K562 (cell line): ENCODE measurements at regions not wholly inside any gene's neighbourhood (a gene's known extent, or its start where the extent isn't known, plus 50 kb on each side); places are given as distances from the start of the nearest gene placed in this dataset.

Experiments
- ATAC-seq: fragments of 200-7000 bp; cut with Tn5 transposase; 3 replicates; pipeline ENCODE4 v1.9.1; 2020; ENCODE audit warnings: moderate library complexity
- BruUV-seq: library from RNA; stranded (reverse); fragments of 400-500 nt; replicated peaks from 2 replicates; lab custom pipeline; 2021; lab: Mats Ljungman, UMichigan
- CTCF ChIA-PET: fragments of 300-600 bp; formaldehyde crosslinking; extraction: SDS; loops from one replicate; lab custom pipeline; 2021; ENCODE audit warnings: low intra/inter-chr PET ratio; lab: Yijun Ruan, JAX
- POLR2A ChIA-PET: fragments of 300-600, 350-650 bp; sonication (Branson Sonifier 250); formaldehyde crosslinking; extraction: SDS; loops from one replicate; lab custom pipeline; 2021; ENCODE audit warnings: antibody characterized with exemption, inconsistent platforms; lab: Yijun Ruan, JAX
- DNase-seq, 4 experiments: peaks; one replicate each; pipeline versions ENCODE4 v3.0.0 to v3.0.0-alpha.2; 2011 to 2018; ENCODE audit warnings: low spot score in 3 of 4, mixed read lengths in 3 of 4; ENCODE audit errors: extremely low read depth in 1 of 4
- FAIRE-seq: peaks from 2 replicates; lab custom pipeline; 2011; peaks lifted over from hg19 to GRCh38; lab: Jason Lieb, UNC
- H2AFZ ChIP-seq: 2 replicates; pipeline ENCODE4 v1.6.0; 2011; ENCODE audit warnings: low read depth, low read length, control low read depth, inconsistent platforms
- H3K27ac ChIP-seq: fragments of 200-600 bp; 3 replicates; pipeline ENCODE4 v1.8.0; 2011; ENCODE audit warnings: low read depth, mild to moderate bottlenecking, control low read depth, inconsistent platforms, low read length, moderate library complexity, mixed read lengths; ENCODE audit errors: extremely low read depth
- H3K27me3 ChIP-seq, 2 experiments: fragments of 300-600 bp in 1 of 2; 2 replicates in 1 of 2; 3 replicates in 1 of 2; pipeline versions ENCODE4 v1.6.0 to v1.8.0; 2011; ENCODE audit warnings: inconsistent platforms in 2 of 2, low read length in 2 of 2, mild to moderate bottlenecking in 1 of 2, mixed read lengths in 1 of 2, moderate library complexity in 1 of 2; ENCODE audit not compliant: control insufficient read depth in 2 of 2, insufficient read depth in 2 of 2
- H3K36me3 ChIP-seq: fragments of 300-600 bp; 3 replicates; pipeline ENCODE4 v1.8.0; 2011; ENCODE audit warnings: mild to moderate bottlenecking, low read length, inconsistent platforms; ENCODE audit not compliant: control insufficient read depth, insufficient read depth
- H3K4me1 ChIP-seq, 2 experiments: fragments of 200-600 bp in 1 of 2; replicated peaks in 1 of 2; 2 replicates in 1 of 2; 3 replicates in 1 of 2; pipeline versions ENCODE4 v1.5.1 to v1.8.0; 2011; ENCODE audit warnings: inconsistent platforms in 2 of 2, low read length in 2 of 2, mild to moderate bottlenecking in 1 of 2, mixed read lengths in 1 of 2, moderate library complexity in 1 of 2; ENCODE audit not compliant: control insufficient read depth in 2 of 2, insufficient read depth in 2 of 2
- H3K4me2 ChIP-seq: 2 replicates; pipeline ENCODE4 v1.6.1; 2011; ENCODE audit warnings: low read length, control low read depth, inconsistent platforms, mixed read lengths; ENCODE audit not compliant: insufficient read depth
- H3K4me3 ChIP-seq: fragments of 200-600 bp; sonication (generic), shearing (Covaris generic); 2 replicates; pipeline ENCODE4 v1.5.1; 2016; ENCODE audit warnings: control low read depth, inconsistent platforms
- H3K79me2 ChIP-seq: fragments of 200-600 bp; 3 replicates; pipeline ENCODE4 v1.8.0; 2011; ENCODE audit warnings: low read length, inconsistent platforms; ENCODE audit not compliant: control insufficient read depth, insufficient read depth
- H3K9ac ChIP-seq, 2 experiments: 2 replicates each; pipeline versions ENCODE4 v1.6.0 to v1.6.1; 2011; ENCODE audit warnings: low read depth in 2 of 2, low read length in 2 of 2, control low read depth in 1 of 2, inconsistent platforms in 1 of 2, mild to moderate bottlenecking in 1 of 2, mixed read lengths in 1 of 2; ENCODE audit not compliant: insufficient read depth in 1 of 2
- H3K9me1 ChIP-seq: one replicate; pipeline ENCODE4 v1.6.0; 2011; ENCODE audit warnings: inconsistent platforms, mild to moderate bottlenecking, low read length, moderate library complexity; ENCODE audit not compliant: control insufficient read depth, insufficient read depth
- H3K9me3 ChIP-seq: replicated peaks from 2 replicates; pipeline ENCODE4 v1.5.1; 2011; ENCODE audit warnings: low read depth, low read length, inconsistent platforms; ENCODE audit not compliant: control insufficient read depth, insufficient read depth
- H4K20me1 ChIP-seq: replicated peaks from 2 replicates; pipeline ENCODE4 v1.6.1; 2011; ENCODE audit warnings: low read length, inconsistent platforms, mixed read lengths; ENCODE audit not compliant: control insufficient read depth, insufficient read depth
- ATF1 ChIP-seq, 2 experiments: fragments of 450-650 bp in 1 of 2; IDR thresholded peaks; 2 replicates each; pipeline ENCODE4 v1.6.1; 2016; ENCODE audit warnings: missing compliant biosample characterization in 1 of 2, missing genetic modification characterization in 1 of 2
- CHD2 ChIP-seq: IDR thresholded peaks from 2 replicates; pipeline ENCODE4 v1.6.1; 2011; ENCODE audit warnings: low read depth, low read length
- CTBP1 ChIP-seq: fragments of 450-650 bp; IDR thresholded peaks from 2 replicates; pipeline ENCODE4 v1.6.1; 2016; ENCODE audit warnings: borderline replicate concordance
- E2F4 ChIP-seq: sonication (generic); formaldehyde crosslinking; IDR thresholded peaks from 2 replicates; pipeline ENCODE4 v1.8.0; 2022; ENCODE audit warnings: mild to moderate bottlenecking, low read depth, missing genetic modification reagents
- GTF2B ChIP-seq: IDR thresholded peaks from 2 replicates; pipeline ENCODE4 v1.6.1; 2011; ENCODE audit not compliant: insufficient read length; ENCODE audit errors: extremely low read depth
- HDAC2 ChIP-seq: fragments of 450-650 bp; IDR thresholded peaks from 2 replicates; pipeline ENCODE4 v1.6.1; 2016; ENCODE audit warnings: mild to moderate bottlenecking
- MCM5 ChIP-seq: fragments of 450-650 bp; IDR thresholded peaks from 2 replicates; pipeline ENCODE4 v1.6.1; 2016; ENCODE audit warnings: low read depth
- NCOA1 ChIP-seq: fragments of 450-650 bp; IDR thresholded peaks from 2 replicates; pipeline ENCODE4 v1.6.1; 2016; ENCODE audit warnings: low read depth
- NFYB ChIP-seq: IDR thresholded peaks from 2 replicates; pipeline ENCODE4 v1.6.1; 2011; ENCODE audit warnings: mild to moderate bottlenecking, moderate library complexity; ENCODE audit not compliant: insufficient read length; ENCODE audit errors: extremely low read depth
- NRF1 ChIP-seq, 2 experiments: fragments of 450-650 bp; IDR thresholded peaks in 1 of 2; conservative IDR thresholded peaks in 1 of 2; 2 replicates each; pipeline ENCODE4 v1.6.1; 2014; ENCODE audit warnings: mild to moderate bottlenecking in 2 of 2
- PTBP1 ChIP-seq: fragments of 200-400 bp; formaldehyde crosslinking; IDR thresholded peaks from 2 replicates; pipeline ENCODE4 v1.6.1; 2017; ENCODE audit warnings: low read depth, low read length
- RBM15 ChIP-seq: fragments of 200-400 bp; formaldehyde crosslinking; IDR thresholded peaks from 2 replicates; pipeline ENCODE4 v1.6.1; 2018; ENCODE audit warnings: mild to moderate bottlenecking, low read length, moderate library complexity; ENCODE audit not compliant: insufficient read depth
- SMARCA4 ChIP-seq: fragments of 450-650 bp; IDR thresholded peaks from 2 replicates; pipeline ENCODE4 v1.6.1; 2016
- ZBTB5 ChIP-seq: fragments of 450-650 bp; IDR thresholded peaks from 2 replicates; pipeline ENCODE4 v1.6.1; 2017; ENCODE audit warnings: antibody characterized with exemption
- ZNF146 ChIP-seq: IDR thresholded peaks from one replicate; pipeline ENCODE4 v1.6.1; 2018; ENCODE audit warnings: missing compliant biosample characterization; ENCODE audit not compliant: unreplicated experiment
- ZNF184 ChIP-seq: sonication (generic); formaldehyde crosslinking; IDR thresholded peaks from 2 replicates; pipeline ENCODE4 v1.5.0; 2020; ENCODE audit warnings: missing genetic modification reagents
- WGBS: fragments of 100-300 bp; shearing (Covaris generic); methylation state at CpG from one replicate; pipeline ENCODE4 v1.1.6; 2016; ENCODE audit warnings: low coverage, mixed read lengths; ENCODE audit not compliant: insufficient coverage; ENCODE audit errors: missing lambda C conversion rate; 5-methylcytosine and 5-hydroxymethylcytosine counted together
- in situ Hi-C: fragments of 300-500 bp; cut with MboI; formaldehyde crosslinking; loops from 4 replicates; pipeline ENCODE4 v1.15.0; 2018; ENCODE audit warnings: inconsistent platforms, mixed read lengths
- intact Hi-C: fragments of 100-400 bp; cut with micrococcal nuclease; formaldehyde crosslinking; loops from 2 replicates; pipeline ENCODE4 v1.14.2; 2022
- TF ChIP-seq, protein P1 (sequence below): IDR thresholded peaks from 2 replicates; pipeline ENCODE4 v1.6.1; 2014; ENCODE audit warnings: antibody characterized with exemption

GRCh38 chr12:68429696-68430095 is 97.5 kb upstream of the MDM1 start:
- Histone ChIP-seq H3K27ac (no peak overlapping the region), H3K9me3 (no peaks in the 10 kb centered on the region), H3K36me3 (no peaks in the 10 kb centered on the region), H3K4me2 (no peak overlapping the region), H3K27me3 (peaks cover 0 to 4% of the 10 kb centered on the region in 2 experiments; a peak in 3 of 5 replicates), H2AFZ (no peak overlapping the region), H3K4me3 (no peak overlapping the region), H3K9me1 (no peaks in the 10 kb centered on the region), H3K79me2 (no peaks in the 10 kb centered on the region), H4K20me1 (no peaks in the 10 kb centered on the region), H3K4me1 (no peaks in the 10 kb centered on the region), H3K9ac (no peak overlapping the region)
- WGBS = 17% methylated on average over 4 of the region's 4 CpGs
- intact Hi-C loops (no loop called here), in situ Hi-C loops (no loop called here)
- ChIA-PET POLR2A (no interaction called here), CTCF (no interaction called here)
- no TSS peak for BruUV-seq
- DNase-seq (no peak), FAIRE-seq (no peak), ATAC-seq (no peak)
- TF ChIP-seq GTF2B (no peak), ZNF146 (CRISPR knock-in tag) (no peak), E2F4 (CRISPR knock-in tag) (no peak), NRF1 (conservative IDR thresholded peaks at IDR 0.05 in 1 of 2, IDR thresholded peaks at IDR 0.05 in 1 of 2) (no peak), MCM5 (no peak), NCOA1 (no peak), ZNF184 (CRISPR knock-in tag) (no peak), NFYB (no peak), RBM15 (no peak), CHD2 (no peak), ATF1 (CRISPR knock-in tag; IDR thresholded peaks at IDR 0.05) (no peak), ATF1 (tag; IDR thresholded peaks at IDR 0.05) (no peak), PTBP1 (no peak), ZBTB5 (no peak), HDAC2 (no peak), SMARCA4 (no peak), CTBP1 (no peak)
- TF ChIP-seq, protein P1, sequence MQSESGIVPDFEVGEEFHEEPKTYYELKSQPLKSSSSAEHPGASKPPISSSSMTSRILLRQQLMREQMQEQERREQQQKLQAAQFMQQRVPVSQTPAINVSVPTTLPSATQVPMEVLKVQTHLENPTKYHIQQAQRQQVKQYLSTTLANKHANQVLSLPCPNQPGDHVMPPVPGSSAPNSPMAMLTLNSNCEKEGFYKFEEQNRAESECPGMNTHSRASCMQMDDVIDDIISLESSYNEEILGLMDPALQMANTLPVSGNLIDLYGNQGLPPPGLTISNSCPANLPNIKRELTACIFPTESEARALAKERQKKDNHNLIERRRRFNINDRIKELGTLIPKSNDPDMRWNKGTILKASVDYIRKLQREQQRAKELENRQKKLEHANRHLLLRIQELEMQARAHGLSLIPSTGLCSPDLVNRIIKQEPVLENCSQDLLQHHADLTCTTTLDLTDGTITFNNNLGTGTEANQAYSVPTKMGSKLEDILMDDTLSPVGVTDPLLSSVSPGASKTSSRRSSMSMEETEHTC = no peak
